ENCODE measurements at regions not wholly inside any gene's neighbourhood (a gene's known extent, or its start where the extent isn't known, plus 50 kb on each side); places are given as distances from the start of the nearest gene placed in this dataset.

GRCh38 chr15:29457729-29458128, 188.1 kb upstream of the NSMCE3 start:
- Histone ChIP-seq H3K9ac (ENCODE audit: low read depth in 1 of 2, low read length in 2 of 2) (no peak overlapping the region), H3K4me1 (ENCODE audit: control insufficient read depth in 4 of 4, insufficient read depth in 4 of 4, low read length in 3 of 4) (no peaks in the 10 kb centered on the region), H3K27ac (ENCODE audit: low read depth in 1 of 2, low read length in 2 of 2) (no peak overlapping the region), H3K4me3 (ENCODE audit: low read depth in 1 of 3, low read length in 3 of 3) (no peak overlapping the region), H3K27me3 (ENCODE audit: control insufficient read depth in 4 of 4, insufficient read depth in 4 of 4, low read length in 3 of 4) (no peaks in the 10 kb centered on the region), H3K36me3 (ENCODE audit: control insufficient read depth in 4 of 4, insufficient read depth in 3 of 4, low read depth in 1 of 4, low read length in 3 of 4) (no peaks in the 10 kb centered on the region), H3K9me3 (ENCODE audit: control insufficient read depth in 4 of 4, low read length in 3 of 4) (no peaks in the 10 kb centered on the region)
- TF ChIP-seq JUND (IDR thresholded peaks at IDR 0.05): no peak
- no peak for TF ChIP-seq EGR1 (IDR thresholded peaks at IDR 0.05; ENCODE audit: low read depth in 2 of 2)
- TF ChIP-seq RAD21 (IDR thresholded peaks at IDR 0.05): no peak
- TF ChIP-seq HNF4A (conservative IDR thresholded peaks at IDR 0.05): no peak
- no peak for TF ChIP-seq ZBTB33 (IDR thresholded peaks at IDR 0.05)
- TF ChIP-seq RXRA (IDR thresholded peaks at IDR 0.05): no peak
- no peak for TF ChIP-seq MAX (IDR thresholded peaks at IDR 0.05)
- no peak for TF ChIP-seq YY1 (IDR thresholded peaks at IDR 0.05)
- no peak for TF ChIP-seq NR2F2 (IDR thresholded peaks at IDR 0.05)
- no peak for TF ChIP-seq CTCF (IDR thresholded peaks at IDR 0.05; ENCODE audit: low read depth, low read length, missing input control)
- no peak for TF ChIP-seq GABPA (IDR thresholded peaks at IDR 0.05 in 1 of 2, conservative IDR thresholded peaks at IDR 0.05 in 1 of 2)
- TF ChIP-seq SP1 (IDR thresholded peaks at IDR 0.05): no peak
- TF ChIP-seq ATF3 (IDR thresholded peaks at IDR 0.05): no peak
- TF ChIP-seq FOXA2 (IDR thresholded peaks at IDR 0.05): no peak
- TF ChIP-seq TAF1 (conservative IDR thresholded peaks at IDR 0.05): no peak
- no peak for TF ChIP-seq REST (IDR thresholded peaks at IDR 0.05)
- TF ChIP-seq HNF4G (IDR thresholded peaks at IDR 0.05): no peak
- no peak for TF ChIP-seq FOXA1 (IDR thresholded peaks at IDR 0.05)
- WGBS: 87% methylated on average over 6 of the region's 6 CpGs
- no peak for DNase-seq (ENCODE audit: low spot score)

Data from liver (tissue), 8 donors.